Putamen (tissue), 1 donor: ENCODE measurements at regions not wholly inside any gene's neighbourhood (a gene's known extent, or its start where the extent isn't known, plus 50 kb on each side); places are given as distances from the start of the nearest gene placed in this dataset.
"Not testable (repeated sequence)": the region's sequence is repeated elsewhere in the genome, so short reads cannot be mapped to it uniquely, and the experiment has no call there.

Experiments
- DNase-seq: peaks from one replicate; pipeline ENCODE4 v3.0.0-alpha.2; 2016; ENCODE audit warnings: low spot score

GRCh38 chr2:47295131-47295980 lies 73.8 kb upstream of the EPCAM start:
- no peak for DNase-seq

- DNase-seq: no peak
These were observed 75.1 kb upstream of the EPCAM start for GRCh38 chr2:47293976-47294375.

GRCh38 chr2:47288864-47289263 lies 80.2 kb upstream of the EPCAM start:
- no peak for DNase-seq

GRCh38 chr2:47283659-47284058 lies 85.5 kb upstream of the EPCAM start:
- DNase-seq: no peak

- no peak for DNase-seq
These were observed 86.4 kb upstream of the EPCAM start for GRCh38 chr2:47282621-47283272.

- not testable (repeated sequence) for DNase-seq
These were observed 89.6 kb upstream of the EPCAM start for GRCh38 chr2:47279525-47279924.

GRCh38 chr2:47277987-47278386 lies 91.1 kb upstream of the EPCAM start:
- DNase-seq: no peak

- DNase-seq: no peak
These were observed 91.9 kb upstream of the EPCAM start for GRCh38 chr2:47277187-47277586.

GRCh38 chr2:47276061-47276460 lies 93.0 kb upstream of the EPCAM start:
- DNase-seq: no peak

- DNase-seq: no peak
These were observed 94.9 kb upstream of the EPCAM start for GRCh38 chr2:47274054-47274782.

- DNase-seq: no peak
These were observed 96.0 kb upstream of the EPCAM start for GRCh38 chr2:47272905-47273758.

- DNase-seq: peak; percentile 44
These were observed 95.9 kb upstream of the CALM2 start for GRCh38 chr2:47272031-47272864.

- no peak for DNase-seq
These were observed 95.0 kb upstream of the CALM2 start for GRCh38 chr2:47271054-47272000.

- no peak for DNase-seq
These were observed 94.1 kb upstream of the CALM2 start for GRCh38 chr2:47270421-47270820.

- DNase-seq: no peak
These were observed 93.3 kb upstream of the CALM2 start for GRCh38 chr2:47269316-47270232.

- DNase-seq: no peak
These were observed 91.4 kb upstream of the CALM2 start for GRCh38 chr2:47267711-47268086.

- no peak for DNase-seq
These were observed 90.8 kb upstream of the CALM2 start for GRCh38 chr2:47266939-47267710.

- no peak for DNase-seq
These were observed 89.5 kb upstream of the CALM2 start for GRCh38 chr2:47265751-47266231.
